Panc1 (cell line): ENCODE measurements at regions not wholly inside any gene's neighbourhood (a gene's known extent, or its start where the extent isn't known, plus 50 kb on each side); places are given as distances from the start of the nearest gene placed in this dataset.

Experiments used
- CTCF ChIP-seq: fragments of 450-650 bp; IDR thresholded peaks from 2 replicates; pipeline ENCODE4 v1.5.1; 2017; ENCODE audit warnings: mild to moderate bottlenecking
- POLR2AphosphoS5 ChIP-seq: IDR thresholded peaks from 2 replicates; pipeline ENCODE4 v1.6.1; 2012; ENCODE audit warnings: mild to moderate bottlenecking, low read depth, low read length, moderate library complexity
- REST ChIP-seq, 2 experiments: IDR thresholded peaks; 2 replicates each; pipeline ENCODE4 v1.6.1; 2011 to 2012; ENCODE audit warnings: low read depth in 2 of 2, control low read depth in 1 of 2, low read length in 1 of 2, mild to moderate bottlenecking in 1 of 2, moderate library complexity in 1 of 2; ENCODE audit not compliant: insufficient read depth in 1 of 2

GRCh38 chr12:28987538-28988324, 161.3 kb upstream of the FAR2 start:
- TF ChIP-seq CTCF: no peak
- TF ChIP-seq POLR2AphosphoS5: no peak
- TF ChIP-seq REST (IDR thresholded peaks at IDR 0.05; ENCODE audit: insufficient read depth in 1 of 2, low read depth in 2 of 2, low read length in 1 of 2): no peak
